ENCODE measurements at regions not wholly inside any gene's neighbourhood (a gene's known extent, or its start where the extent isn't known, plus 50 kb on each side); places are given as distances from the start of the nearest gene placed in this dataset.

DNA sequence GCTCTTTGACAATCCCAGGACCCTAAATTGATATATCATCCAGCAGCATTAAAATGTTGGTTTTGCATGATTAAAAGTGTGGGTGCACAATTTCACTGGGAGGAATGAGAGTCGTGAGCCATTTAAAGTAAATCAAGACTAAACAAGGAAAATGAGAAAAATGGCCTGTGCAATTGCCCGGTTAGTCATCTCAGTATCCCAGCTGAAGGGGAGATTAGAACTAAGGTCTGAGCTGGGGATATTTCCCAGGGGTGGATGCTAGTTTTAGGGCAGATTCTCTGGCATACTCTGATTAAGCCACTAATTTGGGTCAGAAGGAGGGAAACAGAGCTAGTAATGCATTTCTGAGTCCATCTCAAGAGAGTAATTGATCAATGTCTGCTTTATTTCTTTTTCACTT is 177.2 kb downstream of the EN1 start:
- POLR2A ChIA-PET = interaction anchor here (0.7 kb wide), 2 partner anchors 169 to 735 kb away, joined by 3 to 4 read pairs; no protein-coding TSS in a partner anchor
- no peak for DNase-seq (ENCODE audit: low spot score)
- ATAC-seq = no peak
- Mint-ChIP-seq H3K4me1 (no peaks in the 10 kb centered on the region), H3K27ac (no peak overlapping the region), H3K9me3 (no peaks in the 10 kb centered on the region), H3K36me3 (no peaks in the 10 kb centered on the region), H3K4me3 (no peak overlapping the region), H3K27me3 (ENCODE audit: low read depth) (no peaks in the 10 kb centered on the region; the same call in 1 of the 2 replicates)
- no peak for TF ChIP-seq CREB1 (CRISPR knock-in tag; IDR thresholded peaks at IDR 0.05)
- TF ChIP-seq, protein P1, sequence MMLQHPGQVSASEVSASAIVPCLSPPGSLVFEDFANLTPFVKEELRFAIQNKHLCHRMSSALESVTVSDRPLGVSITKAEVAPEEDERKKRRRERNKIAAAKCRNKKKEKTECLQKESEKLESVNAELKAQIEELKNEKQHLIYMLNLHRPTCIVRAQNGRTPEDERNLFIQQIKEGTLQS (CRISPR knock-in tag; conservative IDR thresholded peaks at IDR 0.05) = no peak
- TF ChIP-seq JUN (CRISPR knock-in tag; IDR thresholded peaks at IDR 0.05) = no peak
- no peak for TF ChIP-seq TCF7 (CRISPR knock-in tag; IDR thresholded peaks at IDR 0.05; ENCODE audit: low read depth)
- TF ChIP-seq, protein P2, sequence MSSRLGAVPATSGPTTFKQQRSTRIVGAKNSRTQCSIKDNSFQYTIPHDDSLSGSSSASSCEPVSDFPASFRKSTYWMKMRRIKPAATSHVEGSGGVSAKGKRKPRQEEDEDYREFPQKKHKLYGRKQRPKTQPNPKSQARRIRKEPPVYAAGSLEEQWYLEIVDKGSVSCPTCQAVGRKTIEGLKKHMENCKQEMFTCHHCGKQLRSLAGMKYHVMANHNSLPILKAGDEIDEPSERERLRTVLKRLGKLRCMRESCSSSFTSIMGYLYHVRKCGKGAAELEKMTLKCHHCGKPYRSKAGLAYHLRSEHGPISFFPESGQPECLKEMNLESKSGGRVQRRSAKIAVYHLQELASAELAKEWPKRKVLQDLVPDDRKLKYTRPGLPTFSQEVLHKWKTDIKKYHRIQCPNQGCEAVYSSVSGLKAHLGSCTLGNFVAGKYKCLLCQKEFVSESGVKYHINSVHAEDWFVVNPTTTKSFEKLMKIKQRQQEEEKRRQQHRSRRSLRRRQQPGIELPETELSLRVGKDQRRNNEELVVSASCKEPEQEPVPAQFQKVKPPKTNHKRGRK (CRISPR knock-in tag; IDR thresholded peaks at IDR 0.05; ENCODE audit: borderline replicate concordance) = no peak
- no peak for TF ChIP-seq FOXJ3 (CRISPR knock-in tag; IDR thresholded peaks at IDR 0.05; ENCODE audit: borderline replicate concordance)
- no peak for TF ChIP-seq JAZF1 (CRISPR knock-in tag; IDR thresholded peaks at IDR 0.05)
- TF ChIP-seq, protein P3, sequence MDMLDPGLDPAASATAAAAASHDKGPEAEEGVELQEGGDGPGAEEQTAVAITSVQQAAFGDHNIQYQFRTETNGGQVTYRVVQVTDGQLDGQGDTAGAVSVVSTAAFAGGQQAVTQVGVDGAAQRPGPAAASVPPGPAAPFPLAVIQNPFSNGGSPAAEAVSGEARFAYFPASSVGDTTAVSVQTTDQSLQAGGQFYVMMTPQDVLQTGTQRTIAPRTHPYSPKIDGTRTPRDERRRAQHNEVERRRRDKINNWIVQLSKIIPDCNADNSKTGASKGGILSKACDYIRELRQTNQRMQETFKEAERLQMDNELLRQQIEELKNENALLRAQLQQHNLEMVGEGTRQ (CRISPR knock-in tag; IDR thresholded peaks at IDR 0.05) = no peak
- TF ChIP-seq, protein P4, sequence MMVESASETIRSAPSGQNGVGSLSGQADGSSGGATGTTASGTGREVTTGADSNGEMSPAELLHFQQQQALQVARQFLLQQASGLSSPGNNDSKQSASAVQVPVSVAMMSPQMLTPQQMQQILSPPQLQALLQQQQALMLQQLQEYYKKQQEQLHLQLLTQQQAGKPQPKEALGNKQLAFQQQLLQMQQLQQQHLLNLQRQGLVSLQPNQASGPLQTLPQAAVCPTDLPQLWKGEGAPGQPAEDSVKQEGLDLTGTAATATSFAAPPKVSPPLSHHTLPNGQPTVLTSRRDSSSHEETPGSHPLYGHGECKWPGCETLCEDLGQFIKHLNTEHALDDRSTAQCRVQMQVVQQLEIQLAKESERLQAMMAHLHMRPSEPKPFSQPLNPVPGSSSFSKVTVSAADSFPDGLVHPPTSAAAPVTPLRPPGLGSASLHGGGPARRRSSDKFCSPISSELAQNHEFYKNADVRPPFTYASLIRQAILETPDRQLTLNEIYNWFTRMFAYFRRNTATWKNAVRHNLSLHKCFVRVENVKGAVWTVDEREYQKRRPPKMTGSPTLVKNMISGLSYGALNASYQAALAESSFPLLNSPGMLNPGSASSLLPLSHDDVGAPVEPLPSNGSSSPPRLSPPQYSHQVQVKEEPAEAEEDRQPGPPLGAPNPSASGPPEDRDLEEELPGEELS (CRISPR knock-in tag; IDR thresholded peaks at IDR 0.05) = no peak
- no peak for TF ChIP-seq ZNF121 (CRISPR knock-in tag; IDR thresholded peaks at IDR 0.05)
- CTCF ChIA-PET = no interaction called here

DNA sequence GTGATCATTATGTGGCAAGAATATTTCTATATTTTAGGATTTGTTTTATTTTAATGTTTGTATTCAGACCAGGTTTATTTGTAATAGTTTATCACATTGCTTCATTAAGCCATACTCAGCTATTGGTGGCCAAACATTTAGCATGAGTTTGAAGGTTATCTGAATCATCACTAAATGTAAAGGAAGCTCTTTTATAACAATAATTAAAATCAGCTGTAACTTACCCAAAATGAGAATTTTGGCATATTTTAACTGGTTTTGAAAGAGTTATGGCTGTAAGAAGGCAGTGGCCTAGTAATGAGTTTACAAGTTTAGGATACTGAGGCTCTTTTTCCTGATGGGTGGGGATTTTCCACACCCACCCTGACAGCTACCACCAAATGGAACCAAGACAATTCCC is 177.8 kb downstream of the EN1 start:
- ChIA-PET POLR2A (no interaction called here), CTCF (no interaction called here)
- Mint-ChIP-seq H3K4me1 (no peaks in the 10 kb centered on the region), H3K36me3 (no peaks in the 10 kb centered on the region), H3K27me3 (ENCODE audit: low read depth) (no peaks in the 10 kb centered on the region; the same call in 1 of the 2 replicates), H3K4me3 (no peak overlapping the region), H3K9me3 (no peaks in the 10 kb centered on the region), H3K27ac (no peak overlapping the region)
- TF ChIP-seq ZBTB21 (CRISPR knock-in tag; IDR thresholded peaks at IDR 0.05; ENCODE audit: borderline replicate concordance) = no peak
- TF ChIP-seq ZNF671 (CRISPR knock-in tag; IDR thresholded peaks at IDR 0.05) = no peak
- no peak for TF ChIP-seq TCF7 (CRISPR knock-in tag; IDR thresholded peaks at IDR 0.05; ENCODE audit: low read depth)
- no peak for TF ChIP-seq CBFB (CRISPR knock-in tag; IDR thresholded peaks at IDR 0.05; ENCODE audit: low read depth)
- no peak for TF ChIP-seq TP53 (CRISPR knock-in tag; IDR thresholded peaks at IDR 0.05)
- TF ChIP-seq, protein P5, sequence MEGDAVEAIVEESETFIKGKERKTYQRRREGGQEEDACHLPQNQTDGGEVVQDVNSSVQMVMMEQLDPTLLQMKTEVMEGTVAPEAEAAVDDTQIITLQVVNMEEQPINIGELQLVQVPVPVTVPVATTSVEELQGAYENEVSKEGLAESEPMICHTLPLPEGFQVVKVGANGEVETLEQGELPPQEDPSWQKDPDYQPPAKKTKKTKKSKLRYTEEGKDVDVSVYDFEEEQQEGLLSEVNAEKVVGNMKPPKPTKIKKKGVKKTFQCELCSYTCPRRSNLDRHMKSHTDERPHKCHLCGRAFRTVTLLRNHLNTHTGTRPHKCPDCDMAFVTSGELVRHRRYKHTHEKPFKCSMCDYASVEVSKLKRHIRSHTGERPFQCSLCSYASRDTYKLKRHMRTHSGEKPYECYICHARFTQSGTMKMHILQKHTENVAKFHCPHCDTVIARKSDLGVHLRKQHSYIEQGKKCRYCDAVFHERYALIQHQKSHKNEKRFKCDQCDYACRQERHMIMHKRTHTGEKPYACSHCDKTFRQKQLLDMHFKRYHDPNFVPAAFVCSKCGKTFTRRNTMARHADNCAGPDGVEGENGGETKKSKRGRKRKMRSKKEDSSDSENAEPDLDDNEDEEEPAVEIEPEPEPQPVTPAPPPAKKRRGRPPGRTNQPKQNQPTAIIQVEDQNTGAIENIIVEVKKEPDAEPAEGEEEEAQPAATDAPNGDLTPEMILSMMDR (IDR thresholded peaks at IDR 0.05) = no peak
- TF ChIP-seq, protein P6, sequence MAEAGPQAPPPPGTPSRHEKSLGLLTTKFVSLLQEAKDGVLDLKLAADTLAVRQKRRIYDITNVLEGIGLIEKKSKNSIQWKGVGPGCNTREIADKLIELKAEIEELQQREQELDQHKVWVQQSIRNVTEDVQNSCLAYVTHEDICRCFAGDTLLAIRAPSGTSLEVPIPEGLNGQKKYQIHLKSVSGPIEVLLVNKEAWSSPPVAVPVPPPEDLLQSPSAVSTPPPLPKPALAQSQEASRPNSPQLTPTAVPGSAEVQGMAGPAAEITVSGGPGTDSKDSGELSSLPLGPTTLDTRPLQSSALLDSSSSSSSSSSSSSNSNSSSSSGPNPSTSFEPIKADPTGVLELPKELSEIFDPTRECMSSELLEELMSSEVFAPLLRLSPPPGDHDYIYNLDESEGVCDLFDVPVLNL (CRISPR knock-in tag; IDR thresholded peaks at IDR 0.05; ENCODE audit: borderline replicate concordance, low read depth) = no peak
- TF ChIP-seq, protein P7, sequence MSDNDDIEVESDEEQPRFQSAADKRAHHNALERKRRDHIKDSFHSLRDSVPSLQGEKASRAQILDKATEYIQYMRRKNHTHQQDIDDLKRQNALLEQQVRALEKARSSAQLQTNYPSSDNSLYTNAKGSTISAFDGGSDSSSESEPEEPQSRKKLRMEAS (CRISPR knock-in tag; IDR thresholded peaks at IDR 0.05) = no peak
- TF ChIP-seq ZNF138 (CRISPR knock-in tag; conservative IDR thresholded peaks at IDR 0.05) = no peak
- TF ChIP-seq PRRX2 (CRISPR knock-in tag; IDR thresholded peaks at IDR 0.05) = no peak
- ATAC-seq = no peak
- DNase-seq (ENCODE audit: low spot score) = no peak

Measured in WTC11 (cell line).